HG02943 (cell line): ENCODE measurements at regions not wholly inside any gene's neighbourhood (a gene's known extent, or its start where the extent isn't known, plus 50 kb on each side); places are given as distances from the start of the nearest gene placed in this dataset.
"Not testable (repeated sequence)": the region's sequence is repeated elsewhere in the genome, so short reads cannot be mapped to it uniquely, and the experiment has no call there.

Source experiments
- ATAC-seq: cut with Tn5 transposase; IDR thresholded peaks from one replicate; pipeline ENCODE4 v1.9.1; 2021; ENCODE audit warnings: mild to moderate bottlenecking, low read depth, moderate library complexity; ENCODE audit not compliant: unreplicated experiment

DNA sequence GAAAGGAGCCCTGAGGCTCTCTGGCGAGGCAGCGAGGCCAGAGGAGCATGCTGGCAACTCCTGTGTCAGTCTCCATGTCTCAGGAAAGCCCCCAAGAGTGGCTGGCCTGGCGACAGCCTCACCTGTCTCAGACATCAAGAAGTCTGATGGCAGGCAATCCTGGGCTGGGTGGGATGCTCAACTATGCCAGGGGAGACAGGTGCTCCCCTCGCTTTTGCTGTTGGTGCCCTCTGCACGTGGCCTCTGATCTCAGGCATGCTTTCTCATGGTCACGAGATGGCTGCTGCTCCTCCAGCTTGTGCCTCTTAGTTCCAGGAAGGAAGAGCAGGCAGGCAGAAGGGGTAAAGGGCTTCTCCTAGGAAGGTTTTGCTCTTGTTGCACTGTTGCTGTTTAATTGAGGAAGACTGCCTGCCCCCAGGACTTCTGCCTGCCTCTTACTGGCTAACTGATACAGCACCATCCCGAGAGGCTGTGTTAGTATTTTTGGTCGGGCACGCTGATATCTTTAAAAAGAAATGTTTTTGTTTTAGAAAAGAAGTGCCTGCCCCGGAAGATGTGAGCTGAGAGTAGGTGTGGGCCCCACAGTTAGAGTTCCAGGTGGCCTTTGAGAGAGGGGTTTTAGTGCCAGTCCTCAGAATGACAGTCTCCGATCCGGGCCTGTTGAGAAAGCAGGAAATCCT is 344.8 kb upstream of the HS6ST1 start:
- ATAC-seq, result no peak

DNA sequence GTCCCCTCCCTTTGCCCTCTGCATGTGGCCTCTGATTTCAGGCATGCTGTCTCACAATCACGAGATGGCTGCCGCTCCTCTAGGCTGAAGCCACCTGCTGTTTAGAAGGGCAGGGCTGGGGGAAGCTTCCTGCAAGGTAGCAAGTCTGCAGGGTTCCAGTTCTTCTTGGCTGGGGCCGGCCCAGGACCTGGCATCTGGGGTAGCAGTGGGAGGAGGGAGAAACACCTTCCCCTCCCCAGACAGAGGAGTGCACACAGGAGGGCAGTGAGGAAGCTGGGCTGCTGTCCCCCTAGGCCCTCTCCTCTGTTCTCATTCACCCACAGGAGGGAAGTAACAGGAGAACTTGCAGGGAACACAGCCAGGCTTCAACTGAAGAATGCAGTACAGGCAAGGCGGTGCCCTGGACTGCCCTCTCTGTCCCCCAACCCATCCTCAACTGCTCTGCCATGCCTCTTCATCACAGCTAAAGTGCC is 345.9 kb upstream of the HS6ST1 start:
- ATAC-seq, result no peak

DNA sequence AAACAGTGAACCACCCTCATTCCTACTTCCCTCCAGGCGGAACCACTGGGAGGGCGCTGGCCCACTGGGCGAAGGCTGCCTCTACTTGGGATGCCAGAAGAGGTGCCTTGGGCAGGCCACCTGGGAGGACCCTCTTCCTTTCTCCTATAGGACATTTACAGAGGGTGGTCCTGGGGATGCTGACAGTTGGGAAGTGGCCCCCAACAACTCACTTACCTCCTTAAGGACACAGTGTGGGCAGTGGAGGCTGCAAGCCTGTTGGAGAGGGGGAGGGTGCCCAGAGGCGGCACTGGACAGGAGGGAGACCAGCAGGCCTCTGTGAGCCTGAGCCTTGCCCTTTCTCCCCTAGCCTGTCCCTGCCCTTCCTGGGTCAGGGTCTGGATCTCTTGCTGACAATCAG is 346.4 kb upstream of the HS6ST1 start:
- ATAC-seq, result no peak

DNA sequence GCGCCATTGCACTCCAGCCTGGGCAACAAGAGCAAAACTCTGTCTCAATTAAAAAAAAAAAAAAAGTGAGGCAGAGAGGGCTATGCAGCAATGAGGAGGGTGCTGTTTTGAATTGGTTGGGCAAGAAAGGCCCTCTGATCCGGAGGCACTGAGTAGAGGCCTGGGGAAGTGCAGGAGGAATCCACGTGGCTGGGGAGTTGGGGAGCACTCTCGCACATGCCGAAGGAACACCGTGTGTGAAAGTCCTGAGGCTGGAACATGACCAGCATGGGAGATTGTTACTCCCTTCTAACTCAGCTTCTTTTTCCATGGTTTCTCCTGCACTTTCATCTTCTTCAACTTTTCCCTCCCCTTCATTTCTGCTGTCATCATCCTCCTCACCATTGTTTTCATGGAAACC is 347.9 kb upstream of the HS6ST1 start:
- ATAC-seq, result no peak

DNA sequence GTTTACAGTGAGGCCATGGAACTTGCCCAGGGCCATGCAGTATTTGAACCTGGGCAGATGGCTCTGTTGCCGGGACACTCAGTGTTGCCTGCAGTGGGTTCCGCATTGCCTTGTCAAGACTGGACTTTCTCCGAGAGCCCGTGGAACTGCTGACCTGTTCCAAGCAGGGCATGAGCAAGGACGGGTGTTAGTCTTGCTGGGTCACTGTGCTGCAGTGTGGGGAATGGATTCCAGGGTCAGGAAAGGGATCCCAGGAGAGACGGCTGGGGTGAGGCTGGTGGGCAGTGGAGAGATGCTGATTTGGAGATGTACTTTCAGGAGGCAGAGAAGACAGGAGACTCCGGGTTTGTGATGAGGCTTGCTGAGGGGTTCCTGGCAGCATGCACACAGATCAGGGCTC is 348.7 kb upstream of the HS6ST1 start:
- no peak for ATAC-seq

DNA sequence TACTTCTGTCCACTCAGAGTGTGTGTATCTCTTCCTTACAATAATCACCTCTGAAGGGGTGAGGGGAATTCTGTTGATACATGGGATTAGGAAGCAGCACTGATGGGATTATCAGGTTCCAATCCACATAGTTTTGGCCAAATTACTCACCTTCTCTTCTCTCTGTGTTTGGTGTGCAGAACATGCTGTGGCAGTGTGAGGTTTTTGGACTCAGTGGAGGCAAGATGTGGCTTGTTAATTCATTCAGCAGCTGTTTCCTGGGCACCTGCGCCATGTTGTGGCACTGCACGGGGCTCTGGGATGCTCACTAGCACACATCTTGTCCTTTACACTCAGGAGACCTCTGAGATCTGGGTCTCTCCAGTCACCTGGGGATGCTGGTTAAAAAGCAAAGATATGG is 350.3 kb upstream of the HS6ST1 start:
- ATAC-seq, result no peak

DNA sequence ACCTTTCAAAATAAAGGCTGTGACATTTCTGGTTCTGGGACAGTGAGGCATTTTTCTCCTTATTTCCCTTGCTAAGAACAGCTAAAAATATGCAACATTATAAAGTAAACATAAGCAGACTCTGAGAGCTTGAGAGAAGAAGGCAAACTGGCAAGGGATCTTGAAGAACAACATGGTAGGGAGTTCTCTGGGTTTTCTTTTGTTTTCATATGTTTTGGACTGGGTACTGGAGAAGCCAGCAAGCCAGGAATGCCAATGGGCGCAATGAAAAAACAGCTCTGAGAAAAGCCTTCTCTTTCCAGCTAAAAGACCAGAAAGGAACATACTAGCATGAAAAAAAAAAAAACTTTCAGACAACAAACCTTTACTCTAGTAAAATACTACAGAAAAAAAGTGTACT is 351.4 kb upstream of the HS6ST1 start:
- ATAC-seq, result no peak

DNA sequence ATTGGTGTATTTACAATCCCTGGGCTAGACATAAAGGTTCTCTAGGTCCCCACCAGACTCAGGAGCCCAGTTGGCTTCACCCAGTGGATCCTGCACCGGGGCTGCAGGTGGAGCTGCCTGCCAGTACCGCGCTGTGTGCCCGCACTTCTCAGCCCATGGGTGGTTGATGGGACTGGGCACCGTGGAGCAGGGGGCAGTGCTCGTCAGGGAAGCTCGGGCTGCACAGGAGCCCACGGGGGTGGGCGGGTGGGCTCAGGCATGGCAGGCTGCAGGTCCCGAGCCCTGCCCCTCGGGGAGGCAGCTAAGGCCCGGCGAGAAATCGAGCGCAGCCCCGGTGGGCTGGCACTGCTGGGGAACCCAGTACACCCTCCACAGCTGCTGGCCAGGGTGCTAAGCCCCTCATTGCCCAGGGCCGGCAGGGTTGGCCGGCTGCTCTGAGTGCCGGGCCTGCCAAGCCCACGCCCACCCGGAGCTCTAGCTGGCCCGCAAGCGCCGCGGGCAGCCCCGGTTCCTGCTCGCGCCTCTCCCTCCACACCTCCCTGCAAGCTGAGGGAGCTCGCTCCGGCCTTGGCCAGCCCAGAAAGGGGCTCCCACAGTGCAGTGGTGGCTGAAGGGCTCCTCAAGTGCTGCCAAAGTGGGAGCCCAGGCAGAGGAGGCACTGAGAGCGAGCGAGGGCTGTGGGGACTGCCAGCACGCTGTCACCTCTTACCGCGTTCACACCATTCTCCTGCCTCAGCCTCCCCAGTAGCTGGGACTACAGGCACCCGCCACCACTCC is 353.5 kb upstream of the HS6ST1 start:
- not testable (repeated sequence) for ATAC-seq

DNA sequence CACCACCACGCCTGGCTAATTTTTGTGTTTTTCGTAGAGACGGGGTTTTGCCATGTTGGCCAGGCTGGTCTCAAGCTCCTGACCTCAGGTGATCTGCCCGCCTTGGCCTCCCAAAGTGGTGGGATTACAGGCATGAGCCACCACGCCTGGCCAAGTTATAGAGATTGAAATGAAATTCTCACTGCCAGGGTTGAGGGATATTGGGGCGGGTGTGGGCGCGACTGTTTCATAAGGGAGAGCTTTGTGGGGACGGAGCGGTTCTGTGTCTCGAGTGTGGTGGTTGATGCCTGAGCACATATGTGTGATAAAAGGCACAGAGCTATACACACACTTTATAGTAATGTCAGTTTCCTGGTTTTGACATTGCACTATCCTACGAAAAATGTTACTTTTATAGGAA is 361.0 kb upstream of the HS6ST1 start:
- not testable (repeated sequence) for ATAC-seq

DNA sequence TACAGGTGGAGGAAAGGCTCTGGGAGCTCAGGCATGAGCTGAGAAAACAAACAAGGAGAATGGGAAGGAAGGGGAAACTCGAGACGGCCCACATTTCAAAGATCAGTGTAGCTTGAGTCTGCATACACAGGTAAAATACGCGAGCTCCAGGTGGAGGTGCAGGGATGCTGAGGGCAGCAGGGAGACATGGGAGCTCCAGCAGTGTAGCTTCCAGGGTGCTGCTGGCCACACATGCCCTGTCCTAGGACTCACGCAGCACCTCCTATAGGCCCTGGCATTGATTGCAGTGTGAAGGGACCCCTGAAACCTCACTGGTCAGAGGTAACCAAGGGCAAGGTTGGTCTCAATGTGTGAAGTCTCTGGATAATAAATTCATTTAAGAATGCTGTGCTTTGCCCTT is 362.8 kb upstream of the HS6ST1 start:
- no peak for ATAC-seq

DNA sequence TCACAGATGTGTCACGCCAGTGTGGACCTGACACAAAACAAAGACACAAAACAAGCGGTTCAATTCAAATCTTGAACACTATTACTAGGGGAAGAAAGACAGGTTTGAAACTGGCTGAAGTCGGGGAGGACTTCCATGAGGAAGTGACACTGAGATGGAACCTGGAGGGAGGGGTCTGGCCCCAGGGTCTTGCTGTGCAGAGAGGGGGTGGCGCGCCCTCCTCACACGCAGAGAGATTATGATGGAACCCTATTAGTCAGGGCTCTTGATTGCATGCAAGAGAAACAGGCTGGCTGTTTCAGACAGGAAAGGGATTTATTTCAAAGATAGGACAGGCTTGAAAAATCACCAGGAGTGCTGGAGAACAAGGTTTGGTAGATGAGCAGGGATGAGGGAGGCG is 363.6 kb upstream of the HS6ST1 start:
- no peak for ATAC-seq

DNA sequence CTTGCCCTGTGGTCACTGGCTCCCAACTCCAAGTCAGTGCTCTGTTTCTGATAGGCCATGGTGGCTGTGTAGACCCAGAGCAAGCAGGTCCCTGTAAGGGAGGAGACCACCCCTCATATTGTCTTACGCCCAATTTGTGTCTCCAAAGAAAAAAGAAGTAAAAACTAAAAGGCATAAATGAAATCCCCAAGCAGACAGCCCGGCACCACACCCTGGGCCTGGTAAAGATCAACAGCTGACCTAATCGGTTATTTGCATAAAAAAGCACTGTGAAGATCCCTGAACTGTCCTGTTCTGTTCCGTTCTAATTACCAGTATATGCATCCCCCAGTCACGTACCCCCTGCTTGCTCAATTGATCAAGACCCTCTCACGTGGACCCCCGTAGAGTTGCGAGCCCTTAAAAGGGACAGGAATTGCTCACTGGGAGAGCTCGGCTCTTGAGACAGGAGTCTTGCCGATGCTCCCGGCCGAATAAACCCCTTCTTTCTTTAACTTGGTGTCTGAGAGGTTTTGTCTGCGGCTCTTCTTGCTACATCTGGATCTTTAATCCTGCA is 364.1 kb upstream of the HS6ST1 start:
- no peak for ATAC-seq

DNA sequence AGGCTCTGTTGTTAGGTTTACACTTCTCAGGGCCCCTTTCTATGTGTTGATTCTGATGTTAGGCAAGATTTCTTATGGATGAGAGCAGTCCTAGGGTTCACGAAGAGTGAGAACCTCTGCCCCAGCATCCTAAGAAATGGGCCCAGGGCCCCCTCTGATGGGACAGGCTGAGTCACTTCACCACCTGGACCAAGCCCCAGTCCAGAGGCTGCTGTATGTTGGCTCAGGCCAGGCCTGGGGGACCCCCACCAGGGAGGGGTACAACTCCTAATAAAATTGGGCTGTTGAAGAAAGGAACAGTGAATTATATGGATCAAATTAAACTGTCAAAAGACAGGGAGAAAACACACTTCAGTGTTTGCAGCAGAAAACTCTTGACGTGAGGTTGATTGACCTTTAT is 365.9 kb upstream of the HS6ST1 start:
- ATAC-seq, result no peak

DNA sequence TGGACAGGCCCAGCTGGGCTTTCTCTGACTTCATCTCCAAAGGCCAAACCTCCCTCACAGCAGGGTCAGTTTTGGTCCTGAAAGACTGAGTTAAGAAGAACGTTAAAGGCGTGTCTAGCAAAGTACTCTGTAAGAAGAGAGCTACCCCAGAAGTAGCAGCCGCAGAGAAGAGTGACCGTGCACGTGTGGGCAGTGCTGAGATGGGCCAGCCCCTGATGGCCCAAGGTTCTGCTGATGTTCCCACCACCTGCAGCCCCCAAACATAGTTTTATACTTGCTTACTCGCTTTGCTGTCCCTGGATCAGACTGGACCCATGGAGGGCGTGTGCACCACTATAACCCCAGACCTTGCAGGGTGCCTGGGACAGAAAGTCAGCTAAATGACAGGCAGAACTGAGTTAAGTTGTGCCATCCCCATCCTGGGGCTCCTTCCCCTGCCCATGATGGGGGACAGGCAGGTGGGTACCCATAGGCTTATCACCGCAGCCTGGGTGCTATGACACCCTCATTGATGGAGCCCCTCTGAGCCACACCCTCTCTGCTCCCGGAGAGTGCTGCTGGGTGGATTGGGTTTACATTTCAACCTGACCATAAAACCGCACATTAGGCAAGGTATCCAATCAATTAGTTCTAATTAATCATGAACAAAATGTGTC is 367.3 kb upstream of the HS6ST1 start:
- no peak for ATAC-seq

DNA sequence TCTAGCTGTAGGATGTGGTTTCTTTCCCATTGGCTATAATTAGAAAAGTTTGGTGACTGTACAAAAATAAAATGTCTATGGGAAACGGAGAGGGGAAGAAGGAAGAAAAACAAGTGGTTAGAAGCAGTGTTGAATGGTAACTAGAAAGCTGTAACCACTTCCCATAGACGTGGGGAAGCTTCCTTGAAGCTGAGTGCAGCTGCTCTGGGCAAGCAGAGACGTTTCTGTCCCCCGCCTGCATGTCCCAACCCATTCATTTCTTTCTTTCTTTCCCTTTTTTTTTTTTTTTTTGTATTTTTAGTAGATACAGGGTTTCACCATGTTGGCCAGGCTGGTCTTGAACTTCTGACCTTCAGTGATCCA is 367.8 kb upstream of the HS6ST1 start:
- ATAC-seq, result no peak

DNA sequence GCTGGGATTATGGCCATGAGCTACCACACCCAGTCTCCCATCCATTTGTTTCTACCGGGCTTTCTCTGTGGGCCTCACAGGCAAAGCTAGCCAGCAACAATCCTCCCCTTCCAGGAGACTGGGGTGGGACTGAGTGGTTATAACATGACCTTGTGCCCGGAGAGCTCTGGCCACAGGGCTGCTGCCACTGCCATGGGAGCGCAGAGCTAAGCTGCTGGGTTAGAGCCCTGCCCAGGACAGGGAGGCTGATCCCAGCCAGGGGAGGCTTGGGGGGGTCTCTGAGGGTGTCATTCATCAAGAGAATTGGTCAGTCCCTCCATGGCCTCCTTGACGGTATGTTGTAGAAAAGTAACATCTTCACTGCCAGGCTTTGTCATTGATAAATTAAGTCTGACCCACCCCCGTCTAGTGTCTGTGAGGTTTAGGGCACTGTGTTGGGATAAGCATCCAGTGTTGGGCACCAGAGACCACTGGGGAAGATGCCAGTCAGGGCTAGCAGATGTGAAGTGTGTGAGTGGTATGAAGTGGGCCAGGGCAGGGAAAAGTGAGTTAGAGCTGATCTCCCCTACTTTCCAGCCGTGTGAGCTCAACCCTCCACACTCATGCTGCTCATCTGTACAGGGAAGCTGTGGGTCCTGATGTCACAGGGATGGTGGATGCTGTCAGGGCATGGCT is 368.4 kb upstream of the HS6ST1 start:
- ATAC-seq, result no peak

DNA sequence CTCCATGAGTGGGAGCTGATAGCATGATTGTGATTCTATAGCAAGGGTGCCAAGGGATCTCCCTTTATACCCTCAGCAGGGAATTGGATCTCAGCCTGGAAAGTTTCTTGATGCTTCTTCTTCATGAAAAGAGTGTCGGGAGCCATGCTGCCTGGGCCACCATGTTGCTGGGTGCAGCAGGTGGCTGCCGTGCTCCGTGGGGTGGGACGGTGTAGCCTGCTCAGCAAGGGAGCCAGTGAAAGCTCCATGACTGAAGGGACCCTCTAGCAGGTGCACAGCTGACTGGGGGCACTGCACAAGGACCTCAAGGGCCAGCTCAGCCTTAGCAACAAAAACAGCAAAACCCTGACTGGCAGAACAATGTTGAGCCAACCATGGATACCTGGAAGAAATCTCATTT is 368.9 kb upstream of the HS6ST1 start:
- no peak for ATAC-seq

DNA sequence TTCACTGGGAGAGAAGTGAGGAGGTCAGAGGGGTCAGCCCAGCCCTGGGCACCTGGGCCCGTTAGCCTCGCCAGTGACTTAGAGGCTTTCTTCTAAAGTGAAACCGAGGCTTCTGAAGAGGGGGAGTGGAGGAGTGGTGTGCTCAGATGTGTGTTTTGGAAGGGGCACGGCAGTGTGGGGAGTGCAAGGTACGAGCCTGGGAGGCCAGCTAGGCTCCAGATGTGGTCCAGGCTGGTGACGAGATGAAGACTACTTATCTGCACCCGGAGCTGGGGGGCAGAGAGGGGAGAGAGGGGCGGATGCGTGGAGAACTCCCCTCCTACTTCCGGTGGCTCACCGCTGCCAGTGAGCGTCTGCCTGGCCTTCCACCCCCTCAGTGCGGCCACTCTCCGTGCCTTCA is 371.3 kb upstream of the HS6ST1 start:
- no peak for ATAC-seq

DNA sequence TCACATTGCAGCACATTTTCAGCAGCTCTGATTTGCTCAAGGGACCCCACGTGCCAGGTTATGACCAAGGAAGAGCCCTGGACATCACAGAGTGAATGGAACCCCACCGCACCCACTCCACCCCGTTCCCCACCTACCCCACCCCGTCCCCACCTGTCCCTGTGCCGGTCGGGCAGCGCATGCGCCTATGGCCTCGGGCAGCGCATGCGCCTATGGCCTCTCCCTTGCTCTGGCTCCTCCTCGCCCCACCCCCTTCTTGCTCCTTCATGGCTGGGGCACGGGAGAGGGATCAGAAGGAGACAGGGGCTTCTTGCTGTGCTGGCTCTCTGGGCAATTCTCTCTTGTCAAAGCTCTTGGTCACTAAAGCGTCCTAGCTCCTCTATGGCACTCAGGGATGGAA is 371.8 kb upstream of the HS6ST1 start:
- ATAC-seq, result no peak

DNA sequence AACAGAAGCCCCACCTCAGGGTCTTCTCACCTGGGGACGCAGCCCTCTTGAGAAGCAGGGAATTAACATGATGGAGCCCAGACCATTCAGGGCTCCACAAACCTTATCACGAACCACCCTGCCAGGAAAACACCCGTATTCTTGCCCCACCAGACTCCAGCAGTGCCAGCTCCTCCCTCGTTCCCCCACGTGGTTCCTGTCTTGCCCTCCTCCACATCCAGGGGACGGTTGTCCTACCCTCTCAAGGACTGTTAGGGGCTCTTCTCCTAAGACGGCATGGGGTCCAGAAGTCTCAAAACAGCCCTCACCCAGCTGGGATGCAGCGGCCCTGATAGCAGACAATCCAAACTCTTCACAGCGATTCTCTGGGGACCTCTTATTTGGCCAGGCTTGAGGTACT is 372.2 kb upstream of the HS6ST1 start:
- no peak for ATAC-seq

DNA sequence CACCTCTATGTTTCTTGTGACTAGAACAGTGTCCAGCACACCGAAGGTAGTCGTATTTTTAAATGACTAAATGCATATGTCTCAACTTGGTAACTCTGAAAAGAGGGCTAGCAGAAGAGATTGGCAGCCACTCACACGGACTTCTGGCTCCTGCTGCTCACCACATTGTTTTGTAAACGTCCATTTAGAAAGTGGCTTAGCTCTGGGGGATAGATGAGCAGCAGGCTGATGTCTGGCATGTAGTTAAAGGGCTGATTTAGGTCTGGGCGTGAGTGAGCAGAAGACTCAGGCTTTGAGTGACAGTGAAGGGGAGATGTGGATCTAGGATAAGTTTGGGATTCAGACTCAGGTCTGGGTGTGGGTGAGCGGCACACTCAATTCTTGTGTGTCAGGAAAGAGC is 372.9 kb upstream of the HS6ST1 start:
- no peak for ATAC-seq
